ENCODE measurements at regions not wholly inside any gene's neighbourhood (a gene's known extent, or its start where the extent isn't known, plus 50 kb on each side); places are given as distances from the start of the nearest gene placed in this dataset.

- FAIRE-seq (no peak), DNase-seq (ENCODE audit: insufficient read length, low spot score) (no peak)
- no peak for TF ChIP-seq POLR2A (IDR thresholded peaks at IDR 0.05; ENCODE audit: low read depth, low read length)
Observed at GRCh38 chr20:1779567-1779966, 115.6 kb upstream of the SIRPA start.

GRCh38 chr20:1778338-1778737 lies 116.9 kb upstream of the SIRPA start:
- no peak for TF ChIP-seq POLR2A (IDR thresholded peaks at IDR 0.05; ENCODE audit: low read depth, low read length)
- DNase-seq (ENCODE audit: insufficient read length, low spot score): no peak
- FAIRE-seq: no peak

- no peak for DNase-seq (ENCODE audit: insufficient read length, low spot score)
- no peak for FAIRE-seq
- TF ChIP-seq POLR2A (IDR thresholded peaks at IDR 0.05; ENCODE audit: low read depth, low read length): no peak
Observed at GRCh38 chr20:1777476-1777820, 117.8 kb upstream of the SIRPA start.

- DNase-seq (ENCODE audit: insufficient read length, low spot score) (peak; percentile 66), FAIRE-seq (no peak)
- no peak for TF ChIP-seq POLR2A (IDR thresholded peaks at IDR 0.05; ENCODE audit: low read depth, low read length)
Observed at GRCh38 chr20:1776681-1777475, 118.3 kb upstream of the SIRPA start.

- FAIRE-seq (no peak), DNase-seq (ENCODE audit: insufficient read length, low spot score) (no peak)
- no peak for TF ChIP-seq POLR2A (IDR thresholded peaks at IDR 0.05; ENCODE audit: low read depth, low read length)
Observed at GRCh38 chr20:1775117-1775516, 117.5 kb upstream of the SIRPG start.

GRCh38 chr20:1774479-1774878 lies 116.9 kb upstream of the SIRPG start:
- FAIRE-seq (no peak), DNase-seq (ENCODE audit: insufficient read length, low spot score) (no peak)
- TF ChIP-seq POLR2A (IDR thresholded peaks at IDR 0.05; ENCODE audit: low read depth, low read length): no peak

- no peak for TF ChIP-seq POLR2A (IDR thresholded peaks at IDR 0.05; ENCODE audit: low read depth, low read length)
- FAIRE-seq (no peak), DNase-seq (ENCODE audit: insufficient read length, low spot score) (no peak)
Observed at GRCh38 chr20:1773816-1774215, 116.2 kb upstream of the SIRPG start.

- DNase-seq (ENCODE audit: insufficient read length, low spot score) (no peak), FAIRE-seq (no peak)
- no peak for TF ChIP-seq POLR2A (IDR thresholded peaks at IDR 0.05; ENCODE audit: low read depth, low read length)
Observed at GRCh38 chr20:1769491-1769890, 111.9 kb upstream of the SIRPG start.

GRCh38 chr20:1766731-1767130 lies 109.2 kb upstream of the SIRPG start:
- FAIRE-seq: no peak
- DNase-seq (ENCODE audit: insufficient read length, low spot score): no peak
- no peak for TF ChIP-seq POLR2A (IDR thresholded peaks at IDR 0.05; ENCODE audit: low read depth, low read length)

GRCh38 chr20:1764136-1765033 lies 106.8 kb upstream of the SIRPG start:
- TF ChIP-seq POLR2A (IDR thresholded peaks at IDR 0.05; ENCODE audit: low read depth, low read length): no peak
- peak; percentile 29 for DNase-seq (ENCODE audit: insufficient read length, low spot score)
- peak; percentile 20 for FAIRE-seq

GRCh38 chr20:1761598-1761997 lies 104.0 kb upstream of the SIRPG start:
- DNase-seq (ENCODE audit: insufficient read length, low spot score) (no peak), FAIRE-seq (no peak)
- TF ChIP-seq POLR2A (IDR thresholded peaks at IDR 0.05; ENCODE audit: low read depth, low read length): no peak

- DNase-seq (ENCODE audit: insufficient read length, low spot score) (peak; percentile 34), FAIRE-seq (peak; percentile 72)
- TF ChIP-seq POLR2A (IDR thresholded peaks at IDR 0.05; ENCODE audit: low read depth, low read length): no peak
Observed at GRCh38 chr20:1761116-1761515, 103.5 kb upstream of the SIRPG start.

- TF ChIP-seq POLR2A (IDR thresholded peaks at IDR 0.05; ENCODE audit: low read depth, low read length): no peak
- DNase-seq (ENCODE audit: insufficient read length, low spot score) (no peak), FAIRE-seq (no peak)
Observed at GRCh38 chr20:1758765-1759164, 101.2 kb upstream of the SIRPG start.

- FAIRE-seq: no peak
- DNase-seq (ENCODE audit: insufficient read length, low spot score): no peak
- TF ChIP-seq POLR2A (IDR thresholded peaks at IDR 0.05; ENCODE audit: low read depth, low read length): no peak
Observed at GRCh38 chr20:1757606-1758512, 100.3 kb upstream of the SIRPG start.

Data from H54 (cell line).